ENCODE measurements at regions not wholly inside any gene's neighbourhood (a gene's known extent, or its start where the extent isn't known, plus 50 kb on each side); places are given as distances from the start of the nearest gene placed in this dataset.

DNA sequence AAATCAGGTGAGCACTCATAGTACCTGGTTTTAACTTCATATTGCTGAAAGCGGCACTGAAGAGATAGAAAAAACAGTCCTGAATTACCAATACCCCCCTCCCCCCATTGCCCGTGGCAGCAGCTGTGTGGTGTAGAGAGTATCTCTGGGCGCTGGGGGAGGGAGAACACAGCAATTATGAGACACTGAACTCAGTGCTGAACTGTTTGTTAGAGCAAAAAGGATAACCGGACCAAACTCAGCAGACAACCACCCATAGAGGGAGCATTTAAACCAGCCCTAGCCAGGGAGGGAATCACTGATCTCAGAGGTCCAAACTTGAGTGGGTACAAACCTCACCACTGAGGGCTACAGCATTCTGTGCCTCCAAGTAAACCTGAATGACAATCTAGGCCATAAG, 457.4 kb upstream of the TEX13C start:
- TF ChIP-seq ARNTL (CRISPR knock-in tag; IDR thresholded peaks at IDR 0.05; ENCODE audit: borderline replicate concordance, low read depth) (no peak), ZFP30 (CRISPR knock-in tag; IDR thresholded peaks at IDR 0.05) (no peak), TOX (CRISPR knock-in tag; IDR thresholded peaks at IDR 0.05; ENCODE audit: borderline replicate concordance) (no peak)
- TF ChIP-seq, protein P1, sequence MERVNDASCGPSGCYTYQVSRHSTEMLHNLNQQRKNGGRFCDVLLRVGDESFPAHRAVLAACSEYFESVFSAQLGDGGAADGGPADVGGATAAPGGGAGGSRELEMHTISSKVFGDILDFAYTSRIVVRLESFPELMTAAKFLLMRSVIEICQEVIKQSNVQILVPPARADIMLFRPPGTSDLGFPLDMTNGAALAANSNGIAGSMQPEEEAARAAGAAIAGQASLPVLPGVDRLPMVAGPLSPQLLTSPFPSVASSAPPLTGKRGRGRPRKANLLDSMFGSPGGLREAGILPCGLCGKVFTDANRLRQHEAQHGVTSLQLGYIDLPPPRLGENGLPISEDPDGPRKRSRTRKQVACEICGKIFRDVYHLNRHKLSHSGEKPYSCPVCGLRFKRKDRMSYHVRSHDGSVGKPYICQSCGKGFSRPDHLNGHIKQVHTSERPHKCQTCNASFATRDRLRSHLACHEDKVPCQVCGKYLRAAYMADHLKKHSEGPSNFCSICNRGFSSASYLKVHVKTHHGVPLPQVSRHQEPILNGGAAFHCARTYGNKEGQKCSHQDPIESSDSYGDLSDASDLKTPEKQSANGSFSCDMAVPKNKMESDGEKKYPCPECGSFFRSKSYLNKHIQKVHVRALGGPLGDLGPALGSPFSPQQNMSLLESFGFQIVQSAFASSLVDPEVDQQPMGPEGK (CRISPR knock-in tag; IDR thresholded peaks at IDR 0.05; ENCODE audit: borderline replicate concordance), result no peak
- TF ChIP-seq, protein P2, sequence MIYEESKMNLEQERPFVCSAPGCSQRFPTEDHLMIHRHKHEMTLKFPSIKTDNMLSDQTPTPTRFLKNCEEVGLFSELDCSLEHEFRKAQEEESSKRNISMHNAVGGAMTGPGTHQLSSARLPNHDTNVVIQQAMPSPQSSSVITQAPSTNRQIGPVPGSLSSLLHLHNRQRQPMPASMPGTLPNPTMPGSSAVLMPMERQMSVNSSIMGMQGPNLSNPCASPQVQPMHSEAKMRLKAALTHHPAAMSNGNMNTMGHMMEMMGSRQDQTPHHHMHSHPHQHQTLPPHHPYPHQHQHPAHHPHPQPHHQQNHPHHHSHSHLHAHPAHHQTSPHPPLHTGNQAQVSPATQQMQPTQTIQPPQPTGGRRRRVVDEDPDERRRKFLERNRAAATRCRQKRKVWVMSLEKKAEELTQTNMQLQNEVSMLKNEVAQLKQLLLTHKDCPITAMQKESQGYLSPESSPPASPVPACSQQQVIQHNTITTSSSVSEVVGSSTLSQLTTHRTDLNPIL (CRISPR knock-in tag; IDR thresholded peaks at IDR 0.05; ENCODE audit: low read depth), result no peak
